H1 (cell line): ENCODE measurements at regions not wholly inside any gene's neighbourhood (a gene's known extent, or its start where the extent isn't known, plus 50 kb on each side); places are given as distances from the start of the nearest gene placed in this dataset.

Source experiments
- CBX8 ChIP-seq: fragments of 300-800, 300-1000 bp; sonication (generic); IDR thresholded peaks from 2 replicates; pipeline ENCODE4 v1.7.1; 2016; ENCODE audit warnings: low read depth, low read length, borderline replicate concordance
- CHD1 ChIP-seq: IDR thresholded peaks from 2 replicates; pipeline ENCODE4 v1.6.1; 2012; ENCODE audit warnings: low read depth, low read length, improper control_type of control experiment
- CHD7 ChIP-seq: fragments of 300-600 bp; sonication (generic); IDR thresholded peaks from 2 replicates; pipeline ENCODE4 v1.7.1; 2012; ENCODE audit warnings: low read length, moderate library complexity, mild to moderate bottlenecking, inconsistent platforms; ENCODE audit not compliant: insufficient replicate concordance
- EGR1 ChIP-seq: IDR thresholded peaks from 2 replicates; pipeline ENCODE4 v1.6.1; 2011; ENCODE audit warnings: low read depth, low read length, borderline replicate concordance
- JUND ChIP-seq: IDR thresholded peaks from 2 replicates; pipeline ENCODE4 v1.6.1; 2011; ENCODE audit warnings: mild to moderate bottlenecking, improper control_type of control experiment, low read length
- KDM1A ChIP-seq: fragments of 200-600, 300-600 bp; sonication (generic); IDR thresholded peaks from 2 replicates; pipeline ENCODE4 v1.7.1; 2016; ENCODE audit warnings: mild to moderate bottlenecking, low read length, borderline replicate concordance
- NANOG ChIP-seq: IDR thresholded peaks from 2 replicates; pipeline ENCODE4 v1.6.1; 2011; ENCODE audit warnings: low read length, low read depth, mild to moderate bottlenecking, inconsistent platforms; ENCODE audit not compliant: insufficient read depth, poor library complexity, severe bottlenecking
- NRF1 ChIP-seq: IDR thresholded peaks from 2 replicates; pipeline ENCODE4 v1.6.1; 2011; ENCODE audit warnings: mild to moderate bottlenecking, low read depth, low read length, improper control_type of control experiment
- POLR2A ChIP-seq, 2 experiments: IDR thresholded peaks; 1 replicate in 1 of 2; 2 replicates in 1 of 2; pipeline ENCODE4 v1.6.1; 2011; ENCODE audit warnings: low read depth in 2 of 2, low read length in 2 of 2, mild to moderate bottlenecking in 2 of 2; ENCODE audit errors: control extremely low read depth in 1 of 2
- SIX5 ChIP-seq: IDR thresholded peaks from 2 replicates; pipeline ENCODE4 v1.6.1; 2011; ENCODE audit warnings: mild to moderate bottlenecking, low read depth, low read length
- SP2 ChIP-seq: IDR thresholded peaks from 2 replicates; pipeline ENCODE4 v1.6.1; 2012; ENCODE audit warnings: mild to moderate bottlenecking, low read length, inconsistent platforms

- TF ChIP-seq CHD7 (no peak), NANOG (no peak), POLR2A (IDR thresholded peaks at IDR 0.05; ENCODE audit: control extremely low read depth in 1 of 2, low read depth in 2 of 2, low read length in 2 of 2) (no peak), JUND (no peak), EGR1 (no peak), CBX8 (no peak), SP2 (no peak), SIX5 (no peak), KDM1A (no peak), NRF1 (no peak), CHD1 (no peak)
Observed at GRCh38 chr7:131737746-131738465, 181.5 kb upstream of the PODXL start (continued).
